ENCODE measurements at regions not wholly inside any gene's neighbourhood (a gene's known extent, or its start where the extent isn't known, plus 50 kb on each side); places are given as distances from the start of the nearest gene placed in this dataset.
"Not testable (repeated sequence)": the region's sequence is repeated elsewhere in the genome, so short reads cannot be mapped to it uniquely, and the experiment has no call there.

GRCh38 chr10:9205558-9205957 lies 1151.1 kb downstream of the GATA3 start:
- DNase-seq (ENCODE audit: low spot score), result no peak

GRCh38 chr10:9209105-9209798 lies 1154.8 kb downstream of the GATA3 start:
- DNase-seq (ENCODE audit: low spot score), result peak; percentile 47

GRCh38 chr10:9211228-9211627 lies 1156.7 kb downstream of the GATA3 start:
- DNase-seq (ENCODE audit: low spot score), result no peak

- no peak for DNase-seq (ENCODE audit: low spot score)
Observed at GRCh38 chr10:9214618-9215017, 1160.1 kb downstream of the GATA3 start.

- DNase-seq (ENCODE audit: low spot score), result no peak
Observed at GRCh38 chr10:9215121-9215520, 1160.6 kb downstream of the GATA3 start.

- no peak for DNase-seq (ENCODE audit: low spot score)
Observed at GRCh38 chr10:9219860-9220259, 1165.4 kb downstream of the GATA3 start.

- no peak for DNase-seq (ENCODE audit: low spot score)
Observed at GRCh38 chr10:9222917-9223316, 1168.4 kb downstream of the GATA3 start.

GRCh38 chr10:9227679-9228365 lies 1173.3 kb downstream of the GATA3 start:
- no peak for DNase-seq (ENCODE audit: low spot score)

- no peak for DNase-seq (ENCODE audit: low spot score)
Observed at GRCh38 chr10:9228771-9229170, 1174.3 kb downstream of the GATA3 start.

GRCh38 chr10:9229702-9230244 lies 1175.3 kb downstream of the GATA3 start:
- DNase-seq (ENCODE audit: low spot score), result no peak

GRCh38 chr10:9230625-9231024 lies 1176.1 kb downstream of the GATA3 start:
- no peak for DNase-seq (ENCODE audit: low spot score)

- no peak for DNase-seq (ENCODE audit: low spot score)
Observed at GRCh38 chr10:9234191-9234590, 1179.7 kb downstream of the GATA3 start.

- no peak for DNase-seq (ENCODE audit: low spot score)
Observed at GRCh38 chr10:9238041-9238440, 1183.6 kb downstream of the GATA3 start.

- DNase-seq (ENCODE audit: low spot score), result no peak
Observed at GRCh38 chr10:9239298-9239697, 1184.8 kb downstream of the GATA3 start.

- DNase-seq (ENCODE audit: low spot score), result no peak
Observed at GRCh38 chr10:9243941-9244411, 1189.5 kb downstream of the GATA3 start.

GRCh38 chr10:9244864-9245263 lies 1190.4 kb downstream of the GATA3 start:
- DNase-seq (ENCODE audit: low spot score), result no peak

- no peak for DNase-seq (ENCODE audit: low spot score)
Observed at GRCh38 chr10:9253121-9253520, 1198.6 kb downstream of the GATA3 start.

GRCh38 chr10:9254353-9254752 lies 1199.9 kb downstream of the GATA3 start:
- no peak for DNase-seq (ENCODE audit: low spot score)

GRCh38 chr10:9260690-9261089 lies 1206.2 kb downstream of the GATA3 start:
- no peak for DNase-seq (ENCODE audit: low spot score)

- DNase-seq (ENCODE audit: low spot score), result no peak
Observed at GRCh38 chr10:9262770-9263169, 1208.3 kb downstream of the GATA3 start.

GRCh38 chr10:9268176-9268575 lies 1213.7 kb downstream of the GATA3 start:
- DNase-seq (ENCODE audit: low spot score), result no peak

- DNase-seq (ENCODE audit: low spot score), result not testable (repeated sequence)
Observed at GRCh38 chr10:9273126-9273833, 1218.8 kb downstream of the GATA3 start.
